ENCODE measurements at regions not wholly inside any gene's neighbourhood (a gene's known extent, or its start where the extent isn't known, plus 50 kb on each side); places are given as distances from the start of the nearest gene placed in this dataset.

DNA sequence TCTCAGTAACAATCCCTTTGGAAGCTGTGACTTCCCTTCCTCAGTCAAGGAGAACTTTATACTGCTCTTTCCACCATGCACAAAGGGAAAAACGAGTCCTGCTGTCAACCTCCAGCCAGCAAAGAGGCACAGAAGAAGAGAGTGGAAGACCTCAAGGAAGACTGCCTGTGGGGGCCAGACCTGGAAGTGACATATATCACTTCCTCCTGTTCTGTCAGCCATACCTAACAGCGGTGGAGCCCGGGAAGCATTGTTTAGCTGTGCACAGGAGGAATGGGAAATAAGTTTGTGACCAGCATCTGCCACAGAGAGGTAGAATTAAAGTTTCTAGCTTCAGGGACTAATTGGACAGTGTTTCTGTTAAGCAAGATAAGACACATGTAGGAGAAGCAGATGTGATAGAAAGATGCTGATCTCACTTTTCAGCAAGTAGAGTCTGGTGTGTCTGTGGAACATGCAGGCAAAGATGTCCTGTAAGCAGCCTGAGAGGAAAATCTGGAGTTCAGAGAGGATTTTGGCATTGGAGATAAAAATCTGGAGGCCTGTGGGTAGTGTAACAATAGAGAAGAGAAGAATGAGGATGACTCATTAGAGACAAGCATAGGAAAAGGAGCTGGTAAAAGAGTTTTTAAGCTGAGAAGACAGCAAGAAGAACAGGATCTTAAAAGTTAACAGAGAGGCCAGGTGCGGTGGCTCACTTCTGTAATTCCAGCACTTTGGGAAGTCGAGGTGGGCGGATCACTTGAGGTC is 141.6 kb upstream of the CPSF6 start:
- DNase-seq: no peak

DNA sequence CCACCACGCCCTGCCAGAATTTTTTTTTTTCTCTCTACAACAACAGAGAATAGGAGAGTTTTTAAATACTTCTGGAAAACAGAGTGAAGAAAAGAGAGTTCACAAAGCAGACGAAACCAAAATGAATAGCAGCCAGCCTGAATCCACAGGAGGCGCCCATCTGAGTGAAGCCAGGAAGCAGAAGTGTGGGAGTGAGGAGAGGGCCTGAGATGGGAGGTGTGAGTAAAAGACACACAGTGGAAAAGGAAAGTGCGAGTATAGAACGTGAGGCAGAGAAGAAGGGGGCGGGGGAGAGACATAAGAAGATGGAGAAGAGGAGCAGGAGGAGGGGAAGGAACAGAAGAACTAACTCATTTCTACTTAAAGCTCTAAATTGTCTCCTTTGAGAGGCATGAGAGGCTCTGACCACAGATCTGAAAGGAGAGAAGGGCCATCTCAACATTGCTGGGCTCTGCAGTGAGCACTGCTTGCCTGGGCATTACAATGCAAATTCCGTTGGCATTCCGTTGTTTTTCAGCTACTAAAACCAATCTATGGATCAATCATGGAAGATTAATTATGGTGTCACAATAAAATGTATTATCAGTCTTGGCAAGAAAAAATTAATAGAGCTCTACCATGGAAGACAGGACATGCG is 140.1 kb upstream of the CPSF6 start:
- DNase-seq: no peak

DNA sequence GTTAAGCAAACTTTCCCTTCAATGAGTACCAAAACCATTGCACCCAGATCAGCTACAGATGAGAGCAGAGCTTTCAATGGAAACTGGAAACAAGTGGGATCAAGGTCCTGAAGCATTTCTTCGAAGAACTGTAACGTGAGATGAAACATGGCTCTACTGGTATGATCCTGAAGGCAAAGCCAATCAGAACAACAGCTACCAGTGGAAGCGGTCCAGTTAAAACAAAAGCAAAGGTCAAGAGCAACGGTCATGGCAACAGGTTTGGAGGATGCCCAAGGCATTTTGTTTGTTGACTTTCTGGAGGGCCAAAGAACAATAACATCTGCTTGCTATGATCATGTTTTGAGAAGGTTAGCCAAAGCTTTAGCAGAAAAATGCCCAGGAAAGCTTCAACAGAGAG is 137.9 kb upstream of the CPSF6 start:
- no peak for DNase-seq

DNA sequence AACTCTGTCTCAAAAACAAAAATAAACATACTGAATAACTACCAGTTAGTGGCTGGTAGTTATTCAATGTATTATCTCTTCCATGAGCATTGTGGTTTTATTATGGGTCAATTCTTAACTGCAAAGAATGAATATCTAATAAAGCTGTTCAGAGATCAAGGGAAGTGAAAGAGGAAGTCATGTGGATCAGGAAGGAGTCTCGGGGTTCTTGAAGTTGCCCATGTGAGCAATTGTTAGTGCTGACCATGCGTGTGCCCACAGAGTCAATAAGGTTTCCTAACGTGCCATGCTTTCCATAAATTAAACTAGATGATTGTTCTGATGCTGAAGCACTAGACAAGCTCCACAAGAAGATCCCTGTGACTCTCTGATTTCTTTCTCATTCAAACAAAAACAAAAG is 136.5 kb upstream of the CPSF6 start:
- no peak for DNase-seq

DNA sequence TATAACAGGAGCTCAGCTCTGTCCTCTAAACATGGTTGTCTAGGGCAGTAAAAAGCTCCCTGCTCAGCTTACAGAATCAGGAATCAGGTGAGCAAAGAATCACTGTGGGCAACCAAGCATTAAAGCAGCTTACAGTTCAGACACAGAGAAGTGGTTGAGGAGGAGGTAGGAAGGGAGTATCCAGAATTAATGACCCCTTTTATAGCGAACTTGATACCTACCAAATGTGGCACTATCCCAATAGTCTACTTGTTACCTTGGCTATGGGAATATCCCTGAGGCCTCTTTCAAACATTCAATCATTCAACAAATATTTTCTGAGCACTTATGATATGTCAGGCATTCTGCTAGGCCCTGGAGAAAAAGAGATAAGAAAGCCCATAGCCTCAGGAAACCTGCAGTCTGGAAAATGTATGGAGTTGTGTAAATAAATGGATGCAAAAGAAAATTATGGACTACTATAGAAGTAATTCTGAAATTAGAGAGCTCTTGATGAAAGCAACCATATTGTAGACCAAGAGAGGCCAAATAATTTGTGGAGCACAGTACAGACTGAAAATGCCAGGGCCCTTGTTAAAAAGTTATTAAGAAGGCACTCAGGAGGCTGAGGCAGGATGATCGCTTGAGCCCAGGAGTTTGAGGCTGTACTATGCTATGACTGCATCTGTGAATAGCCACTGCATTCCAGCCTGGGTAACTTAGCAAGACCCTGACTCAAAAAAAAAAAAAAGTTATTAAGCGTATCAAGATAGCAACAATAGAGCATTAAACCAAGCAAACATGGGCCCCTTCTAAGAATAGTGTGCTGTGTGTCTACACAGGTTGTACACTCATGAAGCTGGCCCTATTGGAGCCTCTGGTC is 134.0 kb upstream of the CPSF6 start:
- no peak for DNase-seq

DNA sequence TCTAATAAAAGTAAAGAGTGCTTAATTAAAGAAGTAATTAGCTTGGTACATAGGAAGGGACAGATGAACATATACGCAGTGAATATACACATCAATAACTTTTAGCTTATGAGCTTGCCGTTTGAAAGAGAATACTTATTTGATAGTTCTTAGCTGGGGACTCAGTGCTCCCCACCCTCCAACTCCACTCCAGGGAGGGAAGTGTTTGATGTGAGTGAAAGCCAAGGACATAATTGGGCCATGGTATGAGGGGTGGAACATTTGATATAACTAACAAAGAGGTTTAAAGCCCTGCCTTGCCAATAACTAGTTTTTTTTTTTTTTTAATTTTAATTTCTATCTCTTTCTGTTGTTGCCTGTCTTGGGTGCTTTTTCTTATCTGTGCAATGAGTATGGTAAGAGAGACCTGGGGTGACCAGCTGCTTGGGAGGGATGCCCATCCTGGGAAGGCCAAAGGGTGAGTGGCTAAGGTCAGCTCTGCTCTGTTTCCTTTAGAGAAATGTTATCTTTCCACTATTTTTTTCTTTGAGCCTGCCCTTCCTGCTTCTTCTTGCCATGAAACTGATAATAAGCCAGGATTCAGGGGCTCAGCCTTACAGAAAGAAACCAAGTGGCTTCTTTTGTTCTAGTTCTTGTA is 132.8 kb upstream of the CPSF6 start:
- no peak for DNase-seq

DNA sequence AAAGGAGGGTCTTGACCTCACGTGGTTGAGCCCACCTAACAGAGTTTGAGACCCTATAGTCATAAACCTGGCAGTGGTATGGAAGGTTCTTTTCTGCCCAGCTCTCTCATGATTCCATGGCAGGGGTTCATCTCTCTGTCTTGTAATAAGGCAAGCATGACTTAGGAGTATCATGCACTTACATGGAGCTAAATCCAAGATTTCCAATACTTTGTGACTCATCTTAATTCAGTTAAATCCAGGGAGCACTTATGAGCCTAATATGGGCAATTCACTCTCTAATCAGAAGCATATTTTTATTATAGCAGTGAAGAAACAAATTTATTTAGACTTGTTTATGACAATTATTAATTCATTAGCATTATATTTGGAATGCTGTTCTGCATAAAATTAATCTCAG is 131.8 kb upstream of the CPSF6 start:
- no peak for DNase-seq

DNA sequence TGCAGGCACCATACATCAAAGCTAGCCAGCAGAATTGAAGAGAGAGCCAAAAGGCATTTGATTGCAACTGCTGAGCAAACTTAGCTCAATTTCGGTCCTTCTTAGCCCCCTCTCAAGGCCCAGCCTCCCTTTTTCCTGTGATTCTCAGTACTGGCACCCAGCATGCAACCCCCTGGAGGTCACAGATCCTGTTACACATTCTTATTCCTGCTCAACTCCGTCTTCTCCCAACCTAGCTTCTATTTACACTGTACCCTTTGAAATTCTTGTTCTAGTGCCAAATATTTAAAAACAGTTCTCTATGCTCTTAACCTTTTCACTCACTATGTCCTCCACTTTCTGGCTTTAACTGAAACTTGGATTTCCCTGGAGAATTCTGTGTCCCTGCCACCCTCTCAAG is 131.3 kb upstream of the CPSF6 start:
- no peak for DNase-seq

DNA sequence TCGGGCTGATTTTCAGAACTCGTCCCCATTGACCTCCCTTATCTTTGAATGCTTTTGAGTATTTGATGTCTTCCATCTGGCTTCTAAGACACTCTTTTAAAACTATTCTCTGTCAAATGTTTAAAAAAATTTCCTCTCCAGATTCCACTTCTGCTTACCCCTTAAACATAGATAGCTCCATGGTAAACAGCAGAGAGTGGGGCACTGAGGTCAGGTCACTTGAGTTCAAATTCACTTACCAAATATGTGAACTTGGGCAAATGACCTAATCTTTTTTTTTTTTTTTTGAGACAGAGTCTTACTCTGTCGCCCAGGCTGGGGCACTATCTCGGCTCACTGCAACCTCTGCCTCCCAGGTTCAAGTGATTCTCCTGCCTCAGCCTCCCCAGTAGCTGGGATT is 126.8 kb upstream of the CPSF6 start:
- DNase-seq: no peak

DNA sequence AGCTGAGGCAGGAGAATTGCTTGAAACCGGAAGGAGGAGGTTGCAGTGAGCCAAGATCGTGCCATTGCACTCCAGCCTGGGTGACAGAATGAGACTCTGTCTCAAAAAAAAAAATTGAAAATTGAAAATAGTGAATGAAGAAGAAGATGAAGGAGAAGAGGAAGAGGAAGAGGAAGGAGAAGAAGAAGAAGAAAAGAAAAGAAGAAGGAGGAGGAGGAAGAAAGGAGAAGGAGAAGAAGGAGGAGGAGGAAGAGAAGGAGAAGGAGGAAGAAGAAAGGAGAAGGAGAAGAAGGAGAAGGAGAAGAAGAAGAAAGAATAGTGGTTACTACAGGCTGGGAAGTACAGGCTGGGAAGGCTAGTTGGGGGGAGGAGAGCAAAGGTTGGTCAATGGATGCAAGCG is 124.3 kb upstream of the CPSF6 start:
- DNase-seq: no peak

DNA sequence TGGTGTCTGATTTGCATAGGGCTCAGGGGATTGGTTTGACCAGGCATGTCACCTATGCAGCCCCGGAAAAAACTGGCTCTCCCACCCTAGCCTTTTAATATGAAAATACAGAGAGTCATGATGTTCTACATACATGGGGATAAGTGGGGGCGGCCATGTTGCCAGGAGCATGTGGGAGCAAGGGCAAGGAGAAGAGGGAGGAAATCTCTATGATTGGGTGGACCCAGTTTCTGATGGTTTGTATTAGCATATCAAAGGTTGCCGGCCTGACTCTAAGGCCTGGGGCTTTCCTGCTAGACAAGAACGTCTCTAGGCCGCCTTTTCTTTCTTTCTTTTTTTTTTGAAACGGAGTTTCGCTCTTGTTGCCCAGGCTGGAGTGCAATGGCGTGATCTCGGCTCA is 123.4 kb upstream of the CPSF6 start:
- no peak for DNase-seq

DNA sequence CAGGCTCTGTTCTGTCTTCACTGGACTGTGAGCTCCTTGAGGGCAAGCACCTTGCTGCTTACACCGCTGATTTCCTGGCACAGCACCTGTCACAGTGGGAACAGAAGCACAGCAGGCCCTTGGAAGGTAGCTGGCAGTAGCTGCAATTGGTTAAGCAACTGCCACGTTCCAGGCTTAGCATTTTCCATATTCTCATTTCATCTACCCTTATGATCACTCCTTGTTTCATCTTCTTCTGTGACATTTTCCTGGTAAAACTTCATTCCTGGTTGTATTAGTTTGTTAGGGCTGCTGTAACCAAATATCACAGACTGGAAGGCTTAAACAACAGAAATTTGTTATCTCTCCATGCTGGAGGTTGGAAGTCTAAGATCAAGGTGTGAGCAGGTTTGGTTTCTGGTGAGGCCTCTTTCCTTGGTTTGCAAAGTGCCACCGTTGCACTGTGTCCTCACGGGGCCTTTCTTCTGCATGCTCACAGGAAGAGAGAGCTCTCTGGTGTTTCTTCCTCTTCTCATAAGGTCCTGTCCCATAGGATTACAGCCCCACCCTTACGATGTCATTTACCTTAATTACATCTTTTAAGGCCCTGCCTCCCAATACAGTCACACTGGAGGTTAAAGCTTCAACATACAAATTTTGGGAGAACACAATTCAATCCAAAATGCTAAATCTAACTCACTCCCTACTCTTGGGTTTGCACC is 121.7 kb upstream of the CPSF6 start:
- DNase-seq: no peak

DNA sequence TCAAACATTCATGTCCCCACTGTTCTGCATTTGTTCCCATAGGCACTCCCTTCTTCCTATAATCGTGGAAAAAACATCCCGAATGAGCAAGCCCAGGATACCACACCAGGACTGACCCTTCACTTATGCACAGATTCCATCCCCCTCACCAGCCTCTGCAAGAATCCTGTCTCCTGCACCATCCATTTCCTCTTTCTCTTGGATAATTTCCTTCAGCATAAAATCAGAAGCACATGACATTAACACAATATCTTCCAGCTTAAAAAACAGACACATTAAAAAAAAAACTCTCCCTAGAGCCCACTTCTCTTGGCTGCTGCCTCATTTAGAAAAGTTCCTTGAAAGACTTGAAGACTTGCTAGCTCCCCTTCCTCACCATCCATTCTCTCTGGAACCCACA is 120.9 kb upstream of the CPSF6 start:
- no peak for DNase-seq

DNA sequence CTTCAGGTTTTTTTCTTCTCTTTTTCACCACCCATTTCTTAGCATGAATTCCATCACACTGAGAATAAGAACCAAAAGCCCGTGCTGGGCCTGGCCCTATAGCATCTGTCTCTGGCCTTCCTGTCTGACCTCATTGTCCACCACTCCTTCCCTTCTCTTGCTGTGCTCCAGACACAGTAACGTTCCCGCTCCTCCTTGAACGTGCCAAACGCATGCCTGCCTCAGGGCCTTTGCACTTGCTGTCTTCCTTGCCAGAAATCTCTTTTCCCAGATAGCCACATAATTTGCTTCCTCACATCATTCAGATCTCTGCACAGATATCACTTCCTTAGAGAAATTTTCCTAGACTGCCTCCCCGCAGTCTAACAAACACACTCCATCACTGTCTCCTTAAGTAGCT is 119.6 kb upstream of the CPSF6 start:
- DNase-seq: no peak

DNA sequence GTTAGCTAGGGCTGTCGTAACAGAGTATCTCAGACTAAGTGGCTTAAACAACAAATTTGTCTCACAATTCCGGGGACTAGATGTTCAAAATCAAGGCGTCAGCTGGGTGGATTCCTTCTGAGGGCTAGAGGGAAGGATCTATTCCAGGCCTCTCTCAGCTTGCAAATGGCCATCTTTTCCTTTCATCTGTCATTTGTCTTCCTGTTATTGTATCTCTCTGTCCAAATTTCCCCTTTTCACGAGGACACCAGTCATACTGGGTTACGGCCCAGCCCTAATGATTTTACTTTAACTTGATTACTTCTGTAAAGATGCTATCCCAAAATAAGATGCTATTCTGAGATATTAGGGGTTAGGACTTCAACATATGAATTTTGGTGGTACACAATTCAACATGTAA is 119.0 kb upstream of the CPSF6 start:
- no peak for DNase-seq

DNA sequence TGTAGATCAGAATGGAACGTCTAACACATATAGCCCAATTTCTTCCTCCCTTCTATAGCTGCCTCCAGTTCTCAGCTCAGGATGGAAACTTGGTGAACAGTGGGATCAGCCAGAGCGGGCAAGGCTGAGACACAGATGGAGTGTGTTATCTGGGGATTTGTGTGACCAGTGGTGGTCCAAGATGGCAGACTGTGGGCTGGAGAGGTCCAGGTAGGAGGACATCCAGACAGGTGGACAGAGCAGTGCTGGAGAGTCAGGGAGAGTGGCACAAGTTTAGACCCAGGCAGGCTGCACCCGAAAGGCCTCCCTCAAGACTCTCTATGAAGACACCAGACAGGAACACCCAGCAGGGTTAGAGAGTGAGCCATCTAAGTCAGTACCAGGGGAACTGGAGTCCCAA is 116.1 kb upstream of the CPSF6 start:
- DNase-seq: no peak

DNA sequence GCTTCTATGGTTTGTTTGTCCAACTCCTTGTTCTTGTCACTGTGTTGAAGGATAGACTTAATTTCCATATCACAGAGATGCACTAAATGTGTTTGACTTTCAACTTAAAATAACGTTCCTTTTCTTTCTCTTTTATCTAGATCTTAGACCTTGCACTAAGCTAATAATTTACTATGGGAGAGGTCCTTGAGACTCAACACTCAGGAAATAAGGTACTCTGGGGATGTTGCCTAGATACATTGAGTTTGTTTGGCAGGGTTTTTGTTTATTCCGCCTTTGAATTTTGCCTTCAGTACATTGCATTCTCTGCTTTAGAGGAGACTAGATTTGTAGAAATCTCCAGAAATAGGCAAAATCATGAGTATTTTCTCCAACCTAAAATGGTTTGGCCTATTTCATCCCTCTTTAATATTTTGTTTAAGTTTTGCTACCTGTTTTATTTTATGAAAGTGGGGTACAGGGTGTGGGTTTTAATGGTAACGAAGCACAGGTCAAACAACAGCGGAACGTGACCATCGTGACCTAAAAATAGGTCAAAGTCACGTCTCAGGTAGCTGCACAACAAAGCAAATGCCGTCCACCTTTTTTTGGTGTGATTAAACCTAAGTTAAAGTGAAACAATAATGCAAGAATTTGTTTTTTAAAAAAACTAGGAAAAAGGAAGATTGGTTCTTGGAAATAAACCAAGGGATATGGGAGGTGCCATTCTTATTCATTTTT is 115.3 kb upstream of the CPSF6 start:
- DNase-seq: no peak

DNA sequence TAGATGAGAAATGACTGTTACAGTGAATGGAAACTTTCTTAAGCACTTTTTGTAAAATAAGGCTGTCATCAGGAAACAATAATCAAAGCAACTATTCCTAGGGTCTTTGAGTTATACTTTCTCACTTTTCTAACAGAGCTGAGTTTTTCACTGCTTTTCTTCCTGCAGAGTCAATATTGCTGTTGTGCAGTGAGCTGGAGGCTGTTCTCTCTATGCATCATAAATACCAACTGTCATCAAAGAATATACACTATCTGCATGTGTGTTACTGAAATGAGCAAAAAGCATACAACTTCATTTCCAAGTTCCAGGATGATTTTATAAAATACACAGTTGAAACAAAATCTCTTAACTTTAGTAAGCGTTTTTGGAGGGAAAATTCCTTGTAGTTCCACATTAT is 110.4 kb upstream of the CPSF6 start:
- no peak for DNase-seq

DNA sequence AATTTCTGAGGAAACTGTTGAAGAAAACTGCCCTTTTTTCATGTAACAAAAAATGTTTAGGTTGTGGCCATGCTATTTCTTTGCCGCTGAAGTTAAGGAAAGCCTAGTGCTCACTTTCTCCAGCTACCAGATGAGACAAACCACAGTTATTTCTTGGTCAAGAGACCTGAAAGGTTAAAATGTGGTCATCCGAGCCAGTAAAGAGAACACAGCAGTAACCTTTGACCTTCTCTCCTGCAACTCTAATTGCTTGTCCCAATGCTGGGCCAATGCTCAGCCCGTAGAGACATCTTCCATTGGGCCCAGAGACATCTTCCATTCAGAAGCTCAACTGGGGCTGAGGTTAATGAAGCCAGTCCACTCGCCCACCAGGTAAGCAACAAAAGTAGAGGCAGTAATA is 109.8 kb upstream of the CPSF6 start:
- no peak for DNase-seq

DNA sequence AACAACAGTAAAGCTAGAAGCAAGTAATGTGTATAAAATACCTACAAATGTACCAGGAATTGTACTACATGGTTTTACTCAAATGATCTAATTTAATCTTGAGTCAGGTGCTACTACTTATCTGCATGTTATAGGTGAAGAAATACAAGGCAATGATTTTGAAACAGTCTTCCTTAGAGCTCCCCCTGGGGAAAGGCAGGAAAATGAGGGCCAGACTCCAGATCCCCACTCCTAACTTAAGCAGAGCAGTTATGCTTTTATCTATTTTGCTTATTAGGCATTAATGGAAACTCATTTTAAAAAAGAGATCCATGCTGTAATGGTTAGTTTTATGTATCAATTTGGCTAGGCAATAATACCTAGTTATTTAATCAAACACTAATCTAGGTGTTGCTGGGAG is 109.3 kb upstream of the CPSF6 start:
- DNase-seq: no peak

DNA sequence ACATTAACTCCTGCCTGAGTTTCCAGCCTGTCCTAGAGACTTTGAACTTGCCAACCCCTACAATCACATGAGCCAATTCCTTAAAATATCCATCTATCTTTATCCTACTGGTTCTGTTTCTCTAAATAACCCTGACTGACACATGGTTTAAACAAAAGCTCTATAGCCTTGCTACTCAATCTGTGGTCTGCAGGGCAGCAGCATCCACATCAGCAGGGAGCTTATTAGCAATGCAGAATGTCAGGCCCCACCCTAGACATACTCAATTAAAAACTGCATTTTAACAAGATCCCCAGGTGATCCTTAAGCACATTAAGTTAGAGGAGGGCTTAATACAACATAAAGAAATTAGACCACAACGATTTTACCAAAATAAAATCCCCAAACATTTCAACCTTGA is 108.3 kb upstream of the CPSF6 start:
- no peak for DNase-seq

DNA sequence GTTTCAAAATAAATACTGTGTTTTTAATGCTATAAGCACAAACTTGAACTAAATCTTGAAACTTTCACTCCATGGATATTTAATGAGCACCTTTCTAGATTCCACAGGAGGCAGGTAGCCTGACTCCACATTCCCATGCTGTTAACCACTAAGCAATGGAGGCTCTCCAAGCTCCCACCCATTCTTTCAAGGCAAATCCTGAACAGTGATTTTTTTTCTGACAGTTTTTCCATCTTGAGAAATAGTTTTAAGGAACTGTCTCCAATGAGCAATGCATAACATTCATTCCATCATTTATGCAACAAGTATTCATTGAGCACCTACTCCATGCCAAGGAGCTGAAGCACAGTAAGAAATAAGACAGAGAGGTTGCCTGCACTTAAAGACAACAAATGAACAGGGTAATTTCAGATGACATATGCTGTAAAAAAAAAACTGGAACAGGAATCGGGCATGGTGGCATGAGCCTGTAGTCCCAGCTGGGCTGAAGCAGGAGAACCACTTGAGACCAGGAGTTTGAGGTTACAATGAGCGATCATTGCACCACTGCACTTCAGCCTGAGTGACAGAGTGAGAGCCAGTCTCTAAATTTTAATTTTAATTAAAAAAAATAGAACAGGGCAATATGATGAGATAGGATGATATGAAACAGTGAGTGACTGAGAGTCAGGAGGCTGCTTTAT is 102.3 kb upstream of the CPSF6 start:
- no peak for DNase-seq
